NOMO-1 treated with dmso at 0.1 percent for 144 hours (cell line): ENCODE measurements at regions not wholly inside any gene's neighbourhood (a gene's known extent, or its start where the extent isn't known, plus 50 kb on each side); places are given as distances from the start of the nearest gene placed in this dataset.
"Not testable (repeated sequence)": the region's sequence is repeated elsewhere in the genome, so short reads cannot be mapped to it uniquely, and the experiment has no call there.

Experiments
- DNase-seq: peaks from one replicate; lab custom pipeline; 2025; ENCODE audit not compliant: unreplicated experiment; lab: John Stamatoyannopoulos, UW

DNA sequence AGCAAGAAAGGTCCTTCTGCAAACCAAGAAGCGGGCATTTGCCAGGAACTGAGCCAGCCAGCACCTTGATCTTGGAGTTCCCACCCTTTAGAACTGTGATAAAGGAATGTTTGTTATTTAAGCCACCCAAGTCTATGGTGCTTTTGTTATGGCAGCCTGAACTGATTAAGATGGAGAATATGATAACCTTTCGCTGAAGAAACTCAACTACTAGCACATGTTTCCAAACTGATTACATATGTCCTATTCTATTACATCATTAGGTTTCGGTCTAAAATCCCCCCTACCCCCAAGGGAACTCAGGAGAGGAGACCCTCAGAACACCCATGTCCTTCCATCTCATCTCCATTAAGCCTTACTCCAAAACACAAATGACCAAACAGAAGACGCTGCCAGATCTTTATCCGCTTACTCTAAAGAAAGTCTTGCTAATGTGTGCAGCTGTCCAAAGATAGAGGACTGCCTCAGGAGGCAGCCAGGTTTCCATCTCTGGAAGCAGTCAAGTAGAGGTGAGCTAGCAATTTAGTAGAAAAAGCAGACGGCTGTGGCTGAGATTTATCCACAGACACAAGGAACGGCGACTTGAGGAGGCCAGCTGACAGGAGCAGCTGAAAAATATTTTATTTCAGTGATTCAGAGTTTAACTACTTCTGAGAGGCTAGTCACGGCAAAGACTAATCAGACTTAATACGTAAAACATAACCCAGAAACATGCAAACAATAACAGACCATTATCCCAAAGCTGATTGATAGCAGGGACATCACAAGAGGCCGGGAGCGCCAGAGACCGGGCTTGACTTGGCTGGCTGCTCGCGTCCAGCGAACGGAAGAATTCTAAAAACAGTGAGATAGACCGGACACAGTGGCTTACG lies 611.4 kb upstream of the CDH5 start:
- no peak for DNase-seq

DNA sequence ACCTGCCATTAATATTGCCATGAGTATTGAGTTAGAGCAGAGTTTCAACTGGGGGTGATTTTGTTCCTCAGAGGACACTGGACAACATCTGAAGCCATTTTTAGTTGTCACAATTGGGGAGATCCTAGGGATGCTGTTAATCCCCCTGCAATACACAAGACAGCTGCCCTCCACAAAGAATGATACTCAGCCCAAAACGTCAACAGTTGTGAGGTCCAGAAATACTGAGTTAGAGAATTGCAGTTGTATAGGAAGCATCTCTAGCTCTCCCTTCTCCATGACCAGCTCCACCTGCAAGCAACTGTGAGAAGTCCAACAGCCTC lies 614.0 kb upstream of the CDH5 start:
- DNase-seq = no peak

DNA sequence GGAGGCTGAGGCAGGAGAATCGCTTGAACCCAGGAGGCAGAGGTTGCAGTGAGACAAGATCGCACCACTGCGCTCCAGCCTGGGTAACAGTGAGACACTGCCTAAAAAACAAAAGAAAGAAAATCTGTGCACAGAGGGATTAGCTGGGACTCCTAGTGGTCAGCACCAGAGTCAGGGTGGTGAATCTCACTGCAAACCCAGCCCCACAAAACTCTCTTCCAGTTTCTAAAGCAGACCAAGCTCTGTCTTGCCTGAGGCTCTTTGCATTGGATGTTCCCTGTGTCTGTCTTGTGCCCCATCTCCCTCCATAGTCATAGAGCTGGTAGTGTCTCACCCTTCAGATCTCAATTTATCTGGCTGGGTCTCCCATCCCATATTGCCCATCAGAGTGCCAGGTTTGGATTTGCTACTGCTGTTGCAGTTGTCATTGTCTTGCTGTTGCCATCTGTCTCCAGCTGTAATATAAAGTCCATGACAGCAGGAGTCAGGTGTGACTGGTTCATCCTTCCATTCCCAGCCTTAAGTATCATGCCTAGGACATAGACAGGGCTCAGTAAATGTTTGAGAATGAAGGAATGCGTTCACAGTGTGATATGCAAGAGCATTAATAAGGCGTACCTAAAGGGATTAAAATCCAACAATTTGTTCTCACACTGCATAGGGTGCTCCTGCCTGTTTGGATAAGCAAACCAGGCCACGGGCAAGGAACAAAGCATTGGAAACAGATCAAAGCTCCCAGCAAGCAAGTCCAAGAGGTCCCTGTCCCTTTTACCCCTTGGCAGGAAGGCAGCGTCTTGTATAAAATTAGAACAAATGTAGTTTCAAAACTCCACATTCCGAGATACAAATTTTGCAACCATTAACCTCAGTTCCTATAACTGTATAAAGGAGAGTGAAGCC lies 614.6 kb upstream of the CDH5 start:
- DNase-seq = no peak

DNA sequence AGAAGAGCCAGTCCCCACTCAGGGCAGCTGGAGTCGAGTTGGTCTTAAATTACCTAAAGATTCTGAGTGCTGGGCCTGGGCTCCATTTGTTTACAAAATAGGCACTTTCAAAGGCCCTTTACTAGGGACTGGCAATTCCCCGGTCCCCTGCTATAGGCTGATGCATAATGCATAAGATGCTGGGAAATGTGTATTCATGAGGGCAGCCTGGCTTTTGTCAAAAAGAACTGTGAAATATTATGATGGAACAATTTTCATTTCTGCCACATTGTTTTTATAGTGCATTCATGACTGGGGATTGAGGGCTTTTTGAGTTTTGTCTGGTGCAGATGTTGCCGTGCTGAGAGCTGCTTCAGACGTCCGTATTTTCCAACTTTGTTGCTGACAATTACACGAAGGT lies 617.0 kb upstream of the CDH5 start:
- DNase-seq = no peak

DNA sequence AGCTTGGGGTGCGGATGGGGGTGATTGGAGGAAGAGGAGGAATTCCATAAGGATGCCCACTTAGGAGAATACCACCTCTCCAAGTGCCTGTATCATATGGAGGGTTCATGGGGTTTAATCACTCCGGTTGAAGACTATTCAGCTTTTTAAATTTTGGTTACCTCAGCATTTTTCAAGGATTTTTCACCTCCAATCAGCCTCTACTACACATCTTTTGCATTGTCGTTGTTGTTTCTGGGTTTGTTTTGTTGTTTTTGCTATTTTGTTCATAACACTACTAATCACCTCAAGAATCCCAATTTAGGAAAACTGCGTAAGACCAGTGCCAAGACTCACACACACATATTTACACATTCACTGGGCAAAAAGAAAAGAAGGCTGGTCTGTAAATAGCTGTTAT lies 619.5 kb upstream of the CDH5 start:
- no peak for DNase-seq

DNA sequence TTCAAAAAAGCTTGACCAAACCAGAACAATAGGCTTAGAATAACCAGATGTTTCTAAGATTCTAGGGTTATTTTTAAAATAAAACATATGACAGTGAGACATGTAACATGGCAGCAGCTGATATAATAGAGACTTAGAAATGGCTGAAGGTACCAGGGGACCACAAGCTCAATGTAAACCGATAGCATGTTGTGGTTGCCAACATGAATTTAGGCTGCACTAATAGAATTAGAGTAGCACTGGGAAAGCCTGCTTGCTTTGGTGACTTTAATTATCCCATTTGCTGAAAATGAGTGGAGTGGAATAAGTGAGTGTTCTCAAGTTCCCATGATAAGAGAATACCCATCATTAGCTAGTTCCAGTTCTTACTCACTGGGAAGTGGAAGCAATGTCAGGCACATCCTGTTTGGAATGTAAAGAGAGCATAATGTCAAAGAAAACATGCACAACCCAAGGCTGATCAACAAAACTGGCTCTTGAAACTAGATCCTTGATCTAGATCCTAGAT lies 621.2 kb upstream of the CDH5 start:
- no peak for DNase-seq

DNA sequence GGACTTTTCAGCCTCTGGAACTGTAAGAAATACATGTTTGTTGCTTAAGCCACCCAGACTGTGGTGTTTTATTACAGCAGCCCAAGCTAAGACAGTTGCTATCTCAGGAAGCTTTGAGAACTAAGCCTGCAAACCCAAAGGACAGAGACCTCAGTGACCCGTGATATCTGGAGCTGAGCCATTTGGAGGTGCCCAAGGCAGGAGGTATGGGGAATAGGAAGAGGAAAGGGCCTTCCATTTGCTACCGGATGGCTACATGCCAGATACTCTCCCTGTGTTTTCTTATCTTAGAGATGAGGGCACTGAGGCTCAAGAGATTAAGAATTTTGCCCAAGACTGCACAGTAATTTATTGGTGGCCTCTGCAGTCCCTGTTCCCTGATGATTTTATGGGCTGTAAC lies 622.1 kb upstream of the CDH5 start:
- no peak for DNase-seq

DNA sequence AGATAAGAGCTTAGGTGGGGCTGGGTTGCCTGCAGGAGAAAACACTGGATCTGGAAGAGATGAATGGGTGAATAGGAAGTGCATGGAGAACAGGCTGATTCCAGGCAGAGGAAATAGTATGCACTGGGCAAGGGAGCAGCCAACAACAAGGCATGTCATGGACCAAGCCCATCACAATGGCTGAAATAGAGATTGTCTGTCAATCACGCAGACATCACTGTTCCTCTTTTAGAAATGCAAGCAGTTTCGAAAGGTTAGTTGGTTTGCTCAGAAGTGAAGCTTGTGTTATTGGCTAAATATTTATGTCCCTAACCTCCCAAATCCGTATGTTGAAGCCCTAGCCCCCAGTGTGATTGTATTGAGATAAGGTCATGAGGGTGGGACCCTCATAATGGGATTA lies 621.7 kb upstream of the CDH11 start:
- peak; percentile 20 for DNase-seq

DNA sequence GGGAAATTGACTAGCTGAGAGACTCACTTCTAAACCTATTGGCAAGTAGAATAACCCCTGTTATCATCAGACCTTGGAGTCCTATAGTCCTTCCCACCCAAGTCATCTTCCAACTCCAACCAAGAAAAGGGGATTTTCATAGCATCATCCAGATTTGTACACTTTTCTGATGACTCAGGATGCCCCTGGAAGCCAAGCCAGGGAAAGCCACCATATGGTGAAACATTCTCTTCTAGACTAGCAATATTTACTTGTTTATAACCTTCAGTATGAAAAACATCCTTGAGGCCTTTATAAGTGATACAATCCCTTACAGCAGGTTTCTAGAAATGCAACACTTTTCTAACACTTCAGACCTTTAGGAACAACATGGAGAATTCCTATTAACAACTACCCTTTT lies 618.8 kb upstream of the CDH11 start:
- DNase-seq = no peak

DNA sequence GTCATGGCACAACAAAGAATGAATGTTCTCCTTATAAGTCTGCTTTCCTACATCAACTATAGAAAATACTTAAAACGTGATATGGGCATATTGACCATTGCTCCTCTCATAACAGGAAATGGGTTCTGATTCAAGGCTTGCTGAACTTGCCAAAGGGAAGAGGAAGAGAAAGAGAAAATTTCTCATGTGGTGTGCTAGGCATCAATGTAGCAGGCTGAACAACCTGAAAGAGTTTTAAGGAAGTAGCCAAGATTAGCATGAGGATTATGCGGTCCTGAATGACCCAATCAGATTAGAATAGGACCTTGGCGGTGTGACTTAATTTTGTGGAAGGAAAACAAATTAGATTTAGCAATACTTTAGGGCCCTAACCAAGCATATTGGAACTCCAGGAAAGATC lies 617.7 kb upstream of the CDH11 start:
- peak; percentile 94 for DNase-seq

DNA sequence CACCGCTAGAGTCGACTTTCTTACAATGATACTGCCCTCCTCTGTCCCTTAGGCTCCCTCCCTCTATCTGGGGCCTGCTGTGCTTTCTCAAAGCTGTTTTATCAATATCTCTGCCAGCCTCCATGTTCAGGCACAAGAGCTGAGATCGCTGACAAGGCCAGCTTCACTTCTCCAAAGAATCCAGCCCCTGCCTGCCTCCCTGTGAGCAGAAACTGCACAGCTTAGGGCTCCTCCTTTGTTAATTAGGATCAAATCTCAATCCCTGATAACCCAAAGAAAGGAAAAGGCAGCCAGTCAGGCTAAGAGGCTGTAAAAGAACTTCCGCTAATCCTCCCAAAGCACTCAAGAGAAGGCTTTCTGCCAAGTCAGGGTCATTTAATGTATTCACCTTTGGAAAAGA lies 616.0 kb upstream of the CDH11 start:
- no peak for DNase-seq

DNA sequence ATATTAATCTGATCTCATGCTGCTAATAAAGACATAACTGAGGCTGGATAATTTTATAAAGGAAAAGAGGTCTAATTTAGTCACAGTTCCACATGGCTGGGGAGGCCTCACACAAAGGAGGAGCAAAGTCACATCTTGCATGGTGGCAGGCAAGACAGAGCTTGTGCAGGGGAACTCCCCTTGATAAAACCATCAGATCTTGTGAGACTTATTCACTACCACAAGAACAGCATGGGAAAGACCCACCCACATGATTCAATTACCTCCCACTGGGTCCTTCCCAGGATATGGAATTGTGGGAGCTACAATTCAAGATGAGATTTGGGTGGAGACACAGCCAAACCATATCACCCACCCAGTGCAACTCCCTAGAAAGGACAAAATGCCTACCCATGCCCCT lies 613.8 kb upstream of the CDH11 start:
- not testable (repeated sequence) for DNase-seq

DNA sequence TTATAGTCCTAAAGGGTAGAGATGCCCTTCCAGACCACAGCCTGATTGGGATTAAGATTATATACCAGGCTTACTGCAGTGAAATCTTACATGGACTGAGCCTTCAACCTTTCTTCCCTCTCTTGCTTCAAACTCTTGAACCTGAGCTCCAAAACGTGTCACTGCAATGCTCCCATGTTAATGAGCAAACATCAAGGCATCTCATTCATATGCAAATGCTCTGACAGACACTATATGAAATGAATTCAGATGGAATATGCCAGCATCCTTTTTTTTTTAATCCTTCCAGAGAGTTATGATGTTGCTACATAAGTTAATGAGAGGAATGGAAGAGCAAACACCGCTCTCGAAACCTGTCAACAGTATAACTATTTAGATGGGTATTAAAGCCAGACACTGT lies 611.9 kb upstream of the CDH11 start:
- DNase-seq = no peak

DNA sequence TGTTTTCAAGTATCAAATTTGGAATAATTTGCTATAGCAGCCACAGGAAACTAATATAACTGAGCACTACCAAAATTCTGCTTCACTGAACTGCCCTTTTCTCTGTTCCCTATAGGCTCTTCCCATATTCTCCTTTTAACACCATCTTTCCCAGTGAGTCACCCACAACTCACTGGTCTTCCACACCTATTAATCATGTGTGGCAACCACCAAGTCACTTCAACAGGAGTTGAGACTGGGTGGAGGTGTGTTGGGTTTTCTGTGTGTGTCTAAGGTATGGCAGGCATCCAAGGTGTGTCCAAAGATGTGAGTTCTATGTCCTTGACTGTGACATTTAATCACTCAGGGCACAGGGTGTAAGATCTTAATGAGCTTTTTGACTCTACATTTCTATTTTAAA lies 610.0 kb upstream of the CDH11 start:
- no peak for DNase-seq

DNA sequence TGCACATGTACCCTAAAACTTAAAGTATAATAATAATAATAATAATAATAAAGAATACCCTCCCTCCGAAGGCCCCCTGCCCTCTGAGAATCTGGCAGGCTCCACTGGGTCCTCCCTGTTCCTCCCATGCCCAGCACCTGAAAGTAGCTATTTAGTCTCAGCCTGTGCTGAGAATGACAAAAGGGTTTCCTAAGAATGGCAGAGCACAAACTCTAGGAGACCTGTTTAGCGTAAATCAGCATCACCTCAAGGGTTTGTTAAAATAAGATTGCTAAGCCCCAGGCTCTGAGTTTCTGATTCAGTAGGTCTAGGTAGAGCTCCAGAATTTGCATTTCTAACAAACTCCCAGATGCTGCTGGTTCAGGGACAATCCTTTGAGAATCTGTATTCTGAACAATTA lies 606.8 kb upstream of the CDH11 start:
- no peak for DNase-seq

DNA sequence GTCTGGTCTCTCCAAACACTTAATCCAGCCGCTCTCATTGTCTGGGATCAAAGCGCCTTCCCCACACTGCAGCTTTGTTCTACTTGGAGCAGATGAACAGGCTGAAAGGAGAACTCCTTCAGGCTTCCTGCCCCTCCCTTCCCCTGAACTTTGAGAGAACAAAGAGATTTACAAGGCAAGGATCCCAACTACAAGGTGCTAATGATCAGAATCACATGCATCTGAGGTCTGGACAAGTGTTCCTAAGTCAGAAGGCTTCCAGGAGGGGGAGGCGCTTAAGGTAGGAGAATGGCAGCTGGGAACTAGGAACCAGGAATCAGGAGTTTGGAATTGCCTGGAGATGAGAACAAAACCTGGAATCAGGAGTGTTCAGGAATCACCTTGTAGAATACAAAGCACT lies 606.3 kb upstream of the CDH11 start:
- no peak for DNase-seq

DNA sequence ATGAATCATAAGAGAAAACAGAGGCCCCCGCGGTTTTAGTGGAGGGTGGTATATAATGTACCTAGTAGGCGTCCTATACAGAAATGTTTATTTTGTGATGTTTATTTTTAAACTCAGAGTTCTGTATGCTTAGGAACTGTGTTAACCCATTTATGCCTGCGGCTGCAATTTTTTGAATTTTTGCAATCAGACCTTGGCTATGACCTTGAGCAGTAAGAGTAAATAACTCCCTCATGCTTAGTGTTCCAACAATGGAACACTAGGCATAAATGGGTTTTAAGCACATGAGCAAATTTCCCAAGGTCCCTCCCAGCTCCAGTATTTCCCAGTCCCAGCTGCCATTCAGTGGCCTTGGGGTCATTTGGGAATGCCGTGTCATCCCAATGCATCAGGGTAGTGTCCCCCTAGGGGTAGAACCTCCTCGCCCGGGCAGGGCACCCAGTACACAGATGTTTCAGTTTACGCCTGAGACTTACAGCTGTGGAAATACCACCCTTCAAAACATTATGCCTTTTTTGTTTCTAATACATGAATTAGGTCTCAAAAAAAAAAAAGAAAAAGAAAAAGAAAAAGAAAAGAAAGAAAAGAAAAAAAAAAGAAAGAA lies 605.8 kb upstream of the CDH11 start:
- no peak for DNase-seq

DNA sequence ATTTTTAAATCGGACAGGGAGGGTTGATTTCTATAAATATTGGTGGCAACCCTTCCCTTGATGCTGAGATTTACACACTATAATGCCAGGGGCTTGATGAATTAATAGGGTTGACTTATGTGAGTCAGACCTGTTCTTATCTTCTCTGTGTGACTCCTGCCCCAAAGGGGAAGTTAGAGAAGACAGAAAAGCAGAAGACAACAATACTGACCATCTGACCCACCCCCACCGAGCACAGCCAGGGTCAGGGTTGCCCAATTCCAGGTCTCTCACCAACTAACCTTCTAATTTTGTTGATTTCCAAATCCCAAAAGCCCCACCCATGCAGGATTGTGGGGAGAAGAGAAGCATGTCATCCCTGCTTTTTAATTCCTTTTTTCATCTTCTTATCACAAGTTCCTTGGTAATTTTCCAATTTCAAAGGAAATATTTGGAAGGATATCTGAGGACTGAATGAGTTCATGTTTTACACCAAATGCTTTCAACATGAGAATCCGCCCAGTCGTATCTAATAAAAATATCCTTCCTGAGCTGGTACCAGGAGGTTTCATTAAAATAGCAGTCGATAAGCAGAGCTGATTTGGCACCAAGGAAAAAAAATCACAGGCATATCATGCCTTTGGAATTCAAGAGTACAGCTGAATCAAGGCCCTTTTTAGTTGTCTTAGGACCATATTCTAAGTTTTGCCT lies 603.4 kb upstream of the CDH11 start:
- DNase-seq = peak; percentile 66

DNA sequence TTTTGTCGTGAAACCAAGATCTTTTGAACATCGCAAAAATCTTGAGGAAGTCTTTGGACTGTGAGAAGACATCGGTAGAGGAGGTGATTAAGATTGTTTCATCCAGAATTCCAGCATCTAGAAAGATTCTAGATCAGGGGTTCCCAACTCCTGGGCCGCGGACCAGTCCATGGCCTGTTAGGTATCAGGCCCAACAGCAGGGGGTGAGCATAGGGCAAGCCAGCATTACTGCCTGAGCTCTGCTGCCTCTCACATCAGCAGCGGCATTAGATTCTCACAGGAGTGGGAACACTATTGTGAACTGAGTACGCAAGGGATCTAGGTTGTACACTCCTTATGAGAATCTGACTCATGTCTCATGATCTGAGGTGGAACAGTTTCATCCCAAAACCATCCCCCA lies 600.6 kb upstream of the CDH11 start:
- DNase-seq = no peak

DNA sequence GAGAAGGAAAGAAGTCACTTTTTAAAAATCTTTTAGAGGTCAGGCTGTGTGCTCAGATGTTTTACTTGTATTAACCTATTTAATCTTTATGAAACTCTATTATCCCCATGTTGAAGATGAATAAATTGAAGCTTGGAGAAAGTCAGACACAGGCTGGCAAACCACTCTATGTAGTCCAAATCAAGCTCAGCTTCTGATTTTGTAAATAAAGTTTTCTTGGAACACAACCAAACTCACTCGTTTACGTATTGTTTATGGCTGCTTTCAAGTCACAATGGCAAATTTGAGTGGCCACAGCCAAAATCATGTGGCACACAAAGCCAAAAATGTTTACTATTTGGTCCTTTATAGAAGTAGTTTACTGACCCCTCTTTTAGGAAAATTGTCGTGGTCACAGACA lies 596.0 kb upstream of the CDH11 start:
- DNase-seq = no peak
